ENCODE measurements at regions not wholly inside any gene's neighbourhood (a gene's known extent, or its start where the extent isn't known, plus 50 kb on each side); places are given as distances from the start of the nearest gene placed in this dataset.

GRCh38 chr4:189835505-189835904 is 105.2 kb upstream of the FRG1 start:
- Histone ChIP-seq H3K9me3 (no peaks in the 10 kb centered on the region), H3K36me3 (no peaks in the 10 kb centered on the region), H3K4me1 (no peaks in the 10 kb centered on the region), H3K27me3 (no peaks in the 10 kb centered on the region), H3K27ac (no peak overlapping the region), H3K4me3 (no peak overlapping the region)
- intact Hi-C loops (cut with DNase I) = no loop called here
- no peak for DNase-seq (ENCODE audit: extremely low spot score in 2 of 2)
- no peak for TF ChIP-seq POLR2A (IDR thresholded peaks at IDR 0.05)
- TF ChIP-seq CTCF (IDR thresholded peaks at IDR 0.05) = no peak
- TF ChIP-seq POLR2AphosphoS5 (IDR thresholded peaks at IDR 0.05; ENCODE audit: insufficient read depth in 1 of 2, low read depth in 1 of 2) = no peak

GRCh38 chr4:189837471-189837870 is 103.2 kb upstream of the FRG1 start:
- no peak overlapping the region for H3K4me3 ChIP-seq
- no peak for TF ChIP-seq POLR2A (IDR thresholded peaks at IDR 0.05)
- no peak for TF ChIP-seq POLR2AphosphoS5 (IDR thresholded peaks at IDR 0.05; ENCODE audit: insufficient read depth in 1 of 2, low read depth in 1 of 2)
- no peak for TF ChIP-seq CTCF (IDR thresholded peaks at IDR 0.05)

GRCh38 chr4:189838821-189839497 is 101.7 kb upstream of the FRG1 start:
- no peak overlapping the region for H3K4me3 ChIP-seq
- H3K27ac ChIP-seq = no peak overlapping the region
- no peaks in the 10 kb centered on the region for H3K9me3 ChIP-seq
- H3K4me1 ChIP-seq = no peaks in the 10 kb centered on the region
- intact Hi-C loops (cut with DNase I) = no loop called here
- H3K27me3 ChIP-seq = no peaks in the 10 kb centered on the region
- no peak for TF ChIP-seq POLR2AphosphoS5 (IDR thresholded peaks at IDR 0.05; ENCODE audit: insufficient read depth in 1 of 2, low read depth in 1 of 2)
- no peak for TF ChIP-seq CTCF (IDR thresholded peaks at IDR 0.05)
- TF ChIP-seq POLR2A (IDR thresholded peaks at IDR 0.05) = no peak
- no peaks in the 10 kb centered on the region for H3K36me3 ChIP-seq
- DNase-seq (ENCODE audit: extremely low spot score in 2 of 2) = no peak

More at GRCh38 chr4:189837471-189837870, 103.2 kb upstream of the FRG1 start:
- H3K9me3 ChIP-seq = no peaks in the 10 kb centered on the region
- H3K36me3 ChIP-seq = no peaks in the 10 kb centered on the region
- no peak for DNase-seq (ENCODE audit: extremely low spot score in 2 of 2)
- no peaks in the 10 kb centered on the region for H3K27me3 ChIP-seq
- H3K4me1 ChIP-seq = no peaks in the 10 kb centered on the region
- no peak overlapping the region for H3K27ac ChIP-seq
- intact Hi-C loops (cut with DNase I) = no loop called here

DNA sequence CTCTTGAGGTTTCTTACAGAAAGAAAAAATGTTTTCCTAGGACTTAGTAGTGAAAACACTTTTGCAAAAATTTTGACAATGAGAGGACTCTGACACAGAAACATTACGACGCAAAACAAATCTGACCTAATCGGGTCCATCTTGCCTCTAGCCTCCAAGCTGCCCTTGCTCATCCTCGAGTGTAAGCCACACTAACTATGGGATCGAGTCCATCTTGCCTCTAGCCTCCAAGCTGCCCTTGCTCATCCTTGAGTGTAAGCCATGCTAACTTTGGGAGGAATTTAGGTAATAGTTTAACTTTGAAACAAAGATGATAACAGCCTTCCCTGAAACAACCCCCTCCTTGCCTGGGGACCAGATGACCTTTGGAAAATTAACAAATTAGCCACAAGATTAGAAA is 100.3 kb upstream of the FRG1 start:
- intact Hi-C loops (cut with DNase I) = no loop called here
- DNase-seq (ENCODE audit: extremely low spot score in 2 of 2) = no peak
- no peaks in the 10 kb centered on the region for H3K9me3 ChIP-seq
- no peaks in the 10 kb centered on the region for H3K4me1 ChIP-seq
- TF ChIP-seq POLR2AphosphoS5 (IDR thresholded peaks at IDR 0.05; ENCODE audit: insufficient read depth in 1 of 2, low read depth in 1 of 2) = no peak
- no peak for TF ChIP-seq POLR2A (IDR thresholded peaks at IDR 0.05)
- TF ChIP-seq CTCF (IDR thresholded peaks at IDR 0.05) = no peak
- no peaks in the 10 kb centered on the region for H3K27me3 ChIP-seq
- H3K36me3 ChIP-seq = no peaks in the 10 kb centered on the region
- H3K4me3 ChIP-seq = no peak overlapping the region
- H3K27ac ChIP-seq = no peak overlapping the region

DNA sequence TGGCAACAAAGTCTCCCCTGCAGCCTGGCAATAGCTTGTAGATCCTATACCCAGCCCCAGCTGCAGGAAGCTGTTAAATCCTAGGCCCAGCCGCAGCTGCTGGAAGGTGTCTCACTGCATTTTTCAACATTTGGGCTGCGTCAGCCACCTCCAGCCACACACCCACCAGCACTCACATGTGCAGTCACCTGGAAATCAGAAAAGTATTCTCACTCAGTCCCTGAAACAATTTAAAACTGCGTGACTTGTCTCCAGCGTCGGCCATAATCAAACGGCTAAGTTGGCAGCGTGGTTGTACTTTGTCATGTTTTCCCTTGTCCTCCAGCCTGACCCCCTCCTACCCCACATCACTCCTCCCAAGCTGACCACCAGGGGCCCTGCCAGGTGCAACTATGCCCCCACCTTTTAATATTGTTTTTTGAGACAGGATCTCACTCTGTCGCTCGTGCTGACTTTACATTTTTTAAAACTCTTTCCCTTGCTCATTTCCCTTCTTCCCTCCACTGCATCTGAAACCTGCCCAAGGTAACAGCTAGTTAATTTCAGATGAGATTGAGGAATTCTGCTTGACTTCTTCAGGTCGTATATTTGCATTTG is 97.2 kb upstream of the FRG1 start:
- H3K27me3 ChIP-seq = no peaks in the 10 kb centered on the region
- no peak overlapping the region for H3K4me3 ChIP-seq
- no peak overlapping the region for H3K27ac ChIP-seq
- no peaks in the 10 kb centered on the region for H3K4me1 ChIP-seq
- DNase-seq (ENCODE audit: extremely low spot score in 2 of 2) = no peak
- H3K9me3 ChIP-seq = no peaks in the 10 kb centered on the region
- no peak for TF ChIP-seq CTCF (IDR thresholded peaks at IDR 0.05)
- TF ChIP-seq POLR2AphosphoS5 (IDR thresholded peaks at IDR 0.05; ENCODE audit: insufficient read depth in 1 of 2, low read depth in 1 of 2) = no peak
- TF ChIP-seq POLR2A (IDR thresholded peaks at IDR 0.05) = no peak
- H3K36me3 ChIP-seq = no peaks in the 10 kb centered on the region
- intact Hi-C loops (cut with DNase I) = no loop called here
